ENCODE measurements at regions not wholly inside any gene's neighbourhood (a gene's known extent, or its start where the extent isn't known, plus 50 kb on each side); places are given as distances from the start of the nearest gene placed in this dataset.
"Not testable (repeated sequence)": the region's sequence is repeated elsewhere in the genome, so short reads cannot be mapped to it uniquely, and the experiment has no call there.

- ATAC-seq (ENCODE audit: low read depth) (no peak), DNase-seq (no peak)
- CTCF ChIA-PET = no interaction called here
- intact Hi-C loops (cut with micrococcal nuclease) = no loop called here
- TF ChIP-seq CTCF (IDR thresholded peaks at IDR 0.05) = no peak
- H3K27me3 Mint-ChIP-seq = no peaks in the 10 kb centered on the region
- H3K4me3 Mint-ChIP-seq = no peak overlapping the region
- POLR2A ChIA-PET = no interaction called here
- no peaks in the 10 kb centered on the region for H3K4me1 Mint-ChIP-seq
- H3K36me3 Mint-ChIP-seq (ENCODE audit: low read depth) = no peaks in the 10 kb centered on the region
- no peak overlapping the region for H3K27ac Mint-ChIP-seq
- H3K9me3 Mint-ChIP-seq = no peaks in the 10 kb centered on the region
These were observed 156.8 kb downstream of the CCDC71L start for GRCh38 chr7:106504207-106504606.

- Mint-ChIP-seq H3K36me3 (ENCODE audit: low read depth) (no peaks in the 10 kb centered on the region), H3K27ac (no peak overlapping the region), H3K27me3 (no peaks in the 10 kb centered on the region), H3K9me3 (no peaks in the 10 kb centered on the region), H3K4me3 (no peak overlapping the region), H3K4me1 (no peaks in the 10 kb centered on the region)
- POLR2A ChIA-PET = no interaction called here
- ATAC-seq (ENCODE audit: low read depth) (no peak), DNase-seq (no peak)
- intact Hi-C loops (cut with micrococcal nuclease) = no loop called here
- CTCF ChIA-PET = no interaction called here
- TF ChIP-seq CTCF (IDR thresholded peaks at IDR 0.05) = no peak
These were observed 157.3 kb downstream of the CCDC71L start for GRCh38 chr7:106503626-106504025.

- DNase-seq = no peak
- CTCF ChIA-PET = no interaction called here
- POLR2A ChIA-PET = interaction anchor here (0.7 kb wide), 1 partner anchor 77 kb away, joined by 14 read pairs; no protein-coding TSS in a partner anchor
- no peak overlapping the region for H3K27ac Mint-ChIP-seq
- no peaks in the 10 kb centered on the region for H3K4me1 Mint-ChIP-seq
- H3K9me3 Mint-ChIP-seq = peaks cover 3% of the 10 kb centered on the region
- ATAC-seq (ENCODE audit: low read depth) = no peak
- no peak for TF ChIP-seq CTCF (IDR thresholded peaks at IDR 0.05)
- no peaks in the 10 kb centered on the region for H3K27me3 Mint-ChIP-seq
- intact Hi-C loops (cut with micrococcal nuclease) = no loop called here
- H3K4me3 Mint-ChIP-seq = no peak overlapping the region
- H3K36me3 Mint-ChIP-seq (ENCODE audit: low read depth) = no peaks in the 10 kb centered on the region
These were observed 159.1 kb downstream of the CCDC71L start for GRCh38 chr7:106501605-106502580.

GRCh38 chr7:106499897-106500296, 161.1 kb downstream of the CCDC71L start:
- no peaks in the 10 kb centered on the region for H3K36me3 Mint-ChIP-seq (ENCODE audit: low read depth)
- H3K4me1 Mint-ChIP-seq = no peaks in the 10 kb centered on the region
- intact Hi-C loops (cut with micrococcal nuclease) = no loop called here
- POLR2A ChIA-PET = no interaction called here
- H3K4me3 Mint-ChIP-seq = no peak overlapping the region
- ATAC-seq (ENCODE audit: low read depth) (no peak), DNase-seq (no peak)
- CTCF ChIA-PET = no interaction called here
- H3K27me3 Mint-ChIP-seq = peaks cover under 1% of the 10 kb centered on the region
- H3K27ac Mint-ChIP-seq = no peak overlapping the region
- TF ChIP-seq CTCF (IDR thresholded peaks at IDR 0.05) = no peak
- H3K9me3 Mint-ChIP-seq = peaks cover 5% of the 10 kb centered on the region

- H3K27me3 Mint-ChIP-seq = peaks cover 11% of the 10 kb centered on the region
- CTCF ChIA-PET = not testable (repeated sequence)
These were observed 163.0 kb downstream of the CCDC71L start for GRCh38 chr7:106498005-106498404.

More at GRCh38 chr7:106498005-106498404, 163.0 kb downstream of the CCDC71L start:
- intact Hi-C loops (cut with micrococcal nuclease); POLR2A ChIA-PET; ATAC-seq (ENCODE audit: low read depth); H3K36me3 Mint-ChIP-seq (ENCODE audit: low read depth); H3K4me3 Mint-ChIP-seq; DNase-seq; H3K4me1 Mint-ChIP-seq; H3K9me3 Mint-ChIP-seq; H3K27ac Mint-ChIP-seq: not testable (repeated sequence)
